ENCODE measurements at regions not wholly inside any gene's neighbourhood (a gene's known extent, or its start where the extent isn't known, plus 50 kb on each side); places are given as distances from the start of the nearest gene placed in this dataset.

GRCh38 chr9:79829566-79830302 lies 258.0 kb downstream of the TLE4 start:
- no peak for DNase-seq (ENCODE audit: low spot score)
- intact Hi-C loops (cut with DNase I): no loop called here

GRCh38 chr9:79824265-79824664 lies 252.5 kb downstream of the TLE4 start:
- intact Hi-C loops (cut with DNase I): no loop called here
- DNase-seq (ENCODE audit: low spot score): no peak

GRCh38 chr9:79817438-79818004 lies 245.8 kb downstream of the TLE4 start:
- intact Hi-C loops (cut with DNase I): no loop called here
- DNase-seq (ENCODE audit: low spot score): no peak

- intact Hi-C loops (cut with DNase I): no loop called here
- DNase-seq (ENCODE audit: low spot score): no peak
These were observed 241.5 kb downstream of the TLE4 start for GRCh38 chr9:79813258-79813638.

- intact Hi-C loops (cut with DNase I): no loop called here
These were observed 240.9 kb downstream of the TLE4 start for GRCh38 chr9:79812507-79813257.

GRCh38 chr9:79812099-79812498 lies 240.3 kb downstream of the TLE4 start:
- intact Hi-C loops (cut with DNase I): no loop called here
- no peak for DNase-seq (ENCODE audit: low spot score)

More at GRCh38 chr9:79812507-79813257, 240.9 kb downstream of the TLE4 start:
- no peak for DNase-seq (ENCODE audit: low spot score)

GRCh38 chr9:79809931-79810330 lies 238.2 kb downstream of the TLE4 start:
- DNase-seq (ENCODE audit: low spot score): no peak
- intact Hi-C loops (cut with DNase I): loop anchor here (10.0 kb wide), 1 partner anchor 235 kb away; the partner anchor contains the start of gene TLE4

- no peak for DNase-seq (ENCODE audit: low spot score)
- intact Hi-C loops (cut with DNase I): loop anchor here (10.0 kb wide), 1 partner anchor 235 kb away; the partner anchor contains the start of gene TLE4
These were observed 237.6 kb downstream of the TLE4 start for GRCh38 chr9:79809316-79809876.

- no peak for DNase-seq (ENCODE audit: low spot score)
- intact Hi-C loops (cut with DNase I): loop anchor here (10.0 kb wide), 1 partner anchor 233 kb away; the partner anchor contains the start of gene TLE4
These were observed 236.2 kb downstream of the TLE4 start for GRCh38 chr9:79807971-79808370.

GRCh38 chr9:79806086-79806485 lies 234.3 kb downstream of the TLE4 start:
- intact Hi-C loops (cut with DNase I): loop anchor here (10.0 kb wide), 1 partner anchor 231 kb away; the partner anchor contains the start of gene TLE4
- no peak for DNase-seq (ENCODE audit: low spot score)

- intact Hi-C loops (cut with DNase I): loop anchor here (10.0 kb wide), 1 partner anchor 227 kb away; the partner anchor contains the start of gene TLE4
- no peak for DNase-seq (ENCODE audit: low spot score)
These were observed 229.7 kb downstream of the TLE4 start for GRCh38 chr9:79801459-79801858.

- DNase-seq (ENCODE audit: low spot score): no peak
- intact Hi-C loops (cut with DNase I): loop anchor here (10.0 kb wide), 1 partner anchor 226 kb away; the partner anchor contains the start of gene TLE4
These were observed 228.8 kb downstream of the TLE4 start for GRCh38 chr9:79800578-79800977.

- peak; percentile 76 for DNase-seq (ENCODE audit: low spot score)
- intact Hi-C loops (cut with DNase I): loop anchor here (10.0 kb wide), 1 partner anchor 225 kb away; the partner anchor contains the start of gene TLE4
These were observed 228.0 kb downstream of the TLE4 start for GRCh38 chr9:79799691-79800335.

GRCh38 chr9:79798450-79798849 lies 226.7 kb downstream of the TLE4 start:
- DNase-seq (ENCODE audit: low spot score): no peak
- intact Hi-C loops (cut with DNase I): no loop called here

GRCh38 chr9:79796411-79796810 lies 224.6 kb downstream of the TLE4 start:
- intact Hi-C loops (cut with DNase I): no loop called here
- DNase-seq (ENCODE audit: low spot score): no peak

- DNase-seq (ENCODE audit: low spot score): no peak
- intact Hi-C loops (cut with DNase I): no loop called here
These were observed 216.9 kb downstream of the TLE4 start for GRCh38 chr9:79788662-79789061.

GRCh38 chr9:79781263-79781662 lies 209.5 kb downstream of the TLE4 start:
- intact Hi-C loops (cut with DNase I): no loop called here
- no peak for DNase-seq (ENCODE audit: low spot score)

- DNase-seq (ENCODE audit: low spot score): no peak
- intact Hi-C loops (cut with DNase I): no loop called here
These were observed 208.8 kb downstream of the TLE4 start for GRCh38 chr9:79780559-79780958.

- intact Hi-C loops (cut with DNase I): no loop called here
- no peak for DNase-seq (ENCODE audit: low spot score)
These were observed 208.1 kb downstream of the TLE4 start for GRCh38 chr9:79779901-79780300.

Measured in cardiac septum (tissue), 1 donor.